Neural crest cell (in vitro differentiated cells): ENCODE measurements at regions not wholly inside any gene's neighbourhood (a gene's known extent, or its start where the extent isn't known, plus 50 kb on each side); places are given as distances from the start of the nearest gene placed in this dataset.

ENCODE experiments used
- DNase-seq: peaks from one replicate; pipeline ENCODE4 v3.0.0; 2021; ENCODE audit warnings: low read depth, mixed read lengths, low spot score
- H3K27ac Mint-ChIP-seq: one replicate; pipeline ENCODE4 v1.8.0; 2021; ENCODE audit warnings: mild to moderate bottlenecking, mixed read lengths; ENCODE audit not compliant: unreplicated experiment
- H3K27me3 Mint-ChIP-seq: 2 replicates; pipeline ENCODE4 v1.8.0; 2021; ENCODE audit warnings: low read depth, mild to moderate bottlenecking, mixed read lengths
- H3K36me3 Mint-ChIP-seq: 2 replicates; pipeline ENCODE4 v1.8.0; 2021; ENCODE audit warnings: low read depth, mild to moderate bottlenecking, mixed read lengths
- H3K4me1 Mint-ChIP-seq: 2 replicates; pipeline ENCODE4 v1.8.0; 2021; ENCODE audit warnings: mixed read lengths
- H3K4me3 Mint-ChIP-seq: one replicate; pipeline ENCODE4 v1.8.0; 2021; ENCODE audit warnings: mild to moderate bottlenecking, mixed read lengths
- H3K9me3 Mint-ChIP-seq: 2 replicates; pipeline ENCODE4 v1.8.0; 2021; ENCODE audit warnings: mixed read lengths
- CTCF ChIP-seq: fragments of 200-600 bp; sonication (generic); conservative IDR thresholded peaks from 2 replicates; pipeline ENCODE4 v1.5.0; 2021; ENCODE audit warnings: antibody characterized with exemption, mild to moderate bottlenecking

- DNase-seq: no peak
- Mint-ChIP-seq H3K36me3 (no peaks in the 10 kb centered on the region), H3K9me3 (no peaks in the 10 kb centered on the region), H3K27me3 (no peaks in the 10 kb centered on the region), H3K4me1 (peaks cover 8% of the 10 kb centered on the region), H3K27ac (no peak overlapping the region), H3K4me3 (no peak overlapping the region)
- TF ChIP-seq CTCF: no peak
Measured at GRCh38 chr10:47240173-47240572, 59.8 kb upstream of the GDF10 start.

- no peak overlapping the region for H3K27ac Mint-ChIP-seq
- H3K27me3 Mint-ChIP-seq: no peaks in the 10 kb centered on the region
- no peak overlapping the region for H3K4me3 Mint-ChIP-seq
- TF ChIP-seq CTCF: no peak
- no peak for DNase-seq
- no peaks in the 10 kb centered on the region for H3K36me3 Mint-ChIP-seq
- H3K9me3 Mint-ChIP-seq: no peaks in the 10 kb centered on the region
- H3K4me1 Mint-ChIP-seq: peaks cover 8% of the 10 kb centered on the region
Measured at GRCh38 chr10:47241256-47241655, 58.7 kb upstream of the GDF10 start.

- no peaks in the 10 kb centered on the region for H3K9me3 Mint-ChIP-seq
- no peak overlapping the region for H3K4me3 Mint-ChIP-seq
- H3K27ac Mint-ChIP-seq: no peak overlapping the region
- H3K27me3 Mint-ChIP-seq: no peaks in the 10 kb centered on the region
- H3K36me3 Mint-ChIP-seq: no peaks in the 10 kb centered on the region
- no peak for DNase-seq
- TF ChIP-seq CTCF: no peak
- H3K4me1 Mint-ChIP-seq: peaks cover 8% of the 10 kb centered on the region
Measured at GRCh38 chr10:47241946-47242867, 57.8 kb upstream of the GDF10 start.

- H3K27me3 Mint-ChIP-seq: no peaks in the 10 kb centered on the region
- TF ChIP-seq CTCF: no peak
- no peak overlapping the region for H3K27ac Mint-ChIP-seq
- peaks cover 2% of the 10 kb centered on the region for H3K4me1 Mint-ChIP-seq
- no peaks in the 10 kb centered on the region for H3K36me3 Mint-ChIP-seq
- DNase-seq: no peak
- no peaks in the 10 kb centered on the region for H3K9me3 Mint-ChIP-seq
- H3K4me3 Mint-ChIP-seq: no peak overlapping the region
Measured at GRCh38 chr10:47243356-47243755, 56.6 kb upstream of the GDF10 start.

GRCh38 chr10:47243791-47244190 is 56.2 kb upstream of the GDF10 start:
- H3K36me3 Mint-ChIP-seq: no peaks in the 10 kb centered on the region
- no peak for DNase-seq

More at GRCh38 chr10:47243791-47244190, 56.2 kb upstream of the GDF10 start:
- Mint-ChIP-seq H3K9me3 (no peaks in the 10 kb centered on the region), H3K27me3 (no peaks in the 10 kb centered on the region), H3K4me1 (no peaks in the 10 kb centered on the region), H3K27ac (no peak overlapping the region), H3K4me3 (no peak overlapping the region)
- TF ChIP-seq CTCF: no peak
